GM12873 (cell line): ENCODE measurements at regions not wholly inside any gene's neighbourhood (a gene's known extent, or its start where the extent isn't known, plus 50 kb on each side); places are given as distances from the start of the nearest gene placed in this dataset.

ENCODE experiments used
- TF ChIP-seq, protein P1 (sequence below): IDR thresholded peaks from 2 replicates; pipeline ENCODE4 v1.5.1; 2012; ENCODE audit warnings: low read depth, mild to moderate bottlenecking, moderate library complexity, low read length, control low read depth; ENCODE audit not compliant: insufficient read depth; ENCODE audit errors: missing control alignments

DNA sequence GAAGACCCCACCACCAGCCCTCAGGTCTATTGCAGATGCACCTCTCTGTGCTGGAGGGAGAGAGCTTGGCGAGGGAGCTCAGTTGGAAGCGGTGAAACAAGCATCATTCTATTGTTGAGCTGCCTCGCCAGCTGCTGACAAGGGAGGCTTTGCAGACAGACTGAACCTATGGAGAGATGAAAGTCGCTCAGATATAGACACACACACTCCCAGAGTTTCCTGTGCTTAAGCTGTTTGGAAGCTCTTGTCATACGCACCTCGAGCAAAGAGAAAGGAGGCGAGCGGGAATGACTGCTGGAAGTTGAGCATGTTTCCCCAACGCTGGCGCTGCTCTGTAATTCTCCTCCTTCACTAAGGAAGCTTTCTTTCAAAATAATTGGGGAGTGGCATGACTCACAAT is 126.1 kb downstream of the TRIM29 start:
- TF ChIP-seq, protein P1, sequence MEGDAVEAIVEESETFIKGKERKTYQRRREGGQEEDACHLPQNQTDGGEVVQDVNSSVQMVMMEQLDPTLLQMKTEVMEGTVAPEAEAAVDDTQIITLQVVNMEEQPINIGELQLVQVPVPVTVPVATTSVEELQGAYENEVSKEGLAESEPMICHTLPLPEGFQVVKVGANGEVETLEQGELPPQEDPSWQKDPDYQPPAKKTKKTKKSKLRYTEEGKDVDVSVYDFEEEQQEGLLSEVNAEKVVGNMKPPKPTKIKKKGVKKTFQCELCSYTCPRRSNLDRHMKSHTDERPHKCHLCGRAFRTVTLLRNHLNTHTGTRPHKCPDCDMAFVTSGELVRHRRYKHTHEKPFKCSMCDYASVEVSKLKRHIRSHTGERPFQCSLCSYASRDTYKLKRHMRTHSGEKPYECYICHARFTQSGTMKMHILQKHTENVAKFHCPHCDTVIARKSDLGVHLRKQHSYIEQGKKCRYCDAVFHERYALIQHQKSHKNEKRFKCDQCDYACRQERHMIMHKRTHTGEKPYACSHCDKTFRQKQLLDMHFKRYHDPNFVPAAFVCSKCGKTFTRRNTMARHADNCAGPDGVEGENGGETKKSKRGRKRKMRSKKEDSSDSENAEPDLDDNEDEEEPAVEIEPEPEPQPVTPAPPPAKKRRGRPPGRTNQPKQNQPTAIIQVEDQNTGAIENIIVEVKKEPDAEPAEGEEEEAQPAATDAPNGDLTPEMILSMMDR: no peak

DNA sequence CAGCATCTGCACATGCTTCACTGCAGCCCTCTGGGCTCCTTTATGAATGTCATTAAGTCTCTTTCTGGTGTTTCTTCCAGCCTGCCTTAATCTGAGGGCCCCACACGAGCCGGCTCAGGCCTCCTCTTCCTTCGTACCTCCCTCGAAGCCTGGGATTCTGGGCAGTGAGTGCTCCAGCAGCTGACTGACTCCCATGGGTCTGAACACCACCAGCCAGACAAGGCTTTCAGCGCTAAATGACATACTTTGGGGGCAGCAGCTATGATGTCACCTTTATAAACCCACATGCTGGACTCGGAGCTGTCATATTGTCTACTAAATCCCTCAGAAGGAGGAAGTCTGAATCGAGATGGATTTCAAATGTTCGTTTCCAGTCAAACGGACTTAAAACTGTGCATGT is 127.1 kb downstream of the TRIM29 start:
- TF ChIP-seq, protein P1: no peak

DNA sequence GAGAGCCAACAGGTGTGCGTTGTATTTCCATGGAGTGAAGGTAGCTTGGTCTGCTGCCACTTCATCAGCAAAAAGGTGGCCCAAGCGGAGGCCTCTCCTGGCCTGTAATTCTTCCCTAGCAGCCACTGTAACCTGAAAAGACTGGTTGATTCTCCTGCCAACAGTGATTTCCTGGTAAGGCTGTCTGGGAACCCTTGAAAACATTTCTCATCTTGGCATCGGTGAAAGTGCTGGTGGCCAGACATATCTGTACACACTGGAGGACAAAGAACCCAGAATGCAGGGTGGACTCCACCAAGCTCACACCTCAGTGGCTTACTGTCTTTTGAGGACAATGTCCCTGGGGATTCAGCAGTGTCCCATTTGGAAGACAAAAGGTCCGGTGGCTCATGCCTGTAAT is 128.0 kb downstream of the TRIM29 start:
- TF ChIP-seq, protein P1: no peak

DNA sequence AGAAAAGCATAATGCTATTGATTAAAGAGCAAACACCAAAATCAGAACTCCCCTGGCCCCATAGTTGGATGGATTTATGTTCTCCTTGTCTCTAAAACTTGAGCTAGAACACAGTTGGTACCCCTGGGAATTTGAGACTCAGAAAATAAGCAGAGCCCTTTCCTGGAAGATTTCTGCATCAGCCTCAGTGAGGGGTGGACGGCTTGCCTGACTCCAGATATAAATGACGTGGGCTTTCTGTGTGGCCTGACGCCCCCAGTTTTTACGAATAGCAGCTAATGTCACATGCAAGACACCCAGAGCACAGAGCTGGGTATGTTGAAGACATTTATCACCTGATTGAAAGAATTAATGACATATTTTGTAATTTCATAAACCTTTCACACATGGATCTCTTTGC is 130.8 kb downstream of the TRIM29 start:
- TF ChIP-seq, protein P1: no peak

DNA sequence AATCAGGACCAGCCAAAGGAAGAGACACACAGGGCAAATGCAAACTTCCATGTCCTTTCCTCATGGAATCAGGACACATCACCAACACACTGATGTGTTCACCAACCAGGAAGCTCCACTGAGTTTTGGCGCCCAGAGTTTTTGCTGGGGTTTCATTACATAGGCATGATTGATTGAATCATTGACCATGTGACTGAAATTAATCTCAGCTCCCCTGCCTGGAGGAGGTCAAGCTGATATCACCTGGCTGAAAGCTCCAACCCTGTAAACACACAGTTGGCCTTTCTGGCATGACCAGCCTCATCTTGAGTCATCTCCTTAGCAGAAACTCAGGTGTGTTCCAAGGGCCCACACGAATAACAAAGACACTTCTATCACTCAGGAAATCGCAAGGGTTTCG is 133.2 kb downstream of the TRIM29 start:
- TF ChIP-seq, protein P1: no peak

DNA sequence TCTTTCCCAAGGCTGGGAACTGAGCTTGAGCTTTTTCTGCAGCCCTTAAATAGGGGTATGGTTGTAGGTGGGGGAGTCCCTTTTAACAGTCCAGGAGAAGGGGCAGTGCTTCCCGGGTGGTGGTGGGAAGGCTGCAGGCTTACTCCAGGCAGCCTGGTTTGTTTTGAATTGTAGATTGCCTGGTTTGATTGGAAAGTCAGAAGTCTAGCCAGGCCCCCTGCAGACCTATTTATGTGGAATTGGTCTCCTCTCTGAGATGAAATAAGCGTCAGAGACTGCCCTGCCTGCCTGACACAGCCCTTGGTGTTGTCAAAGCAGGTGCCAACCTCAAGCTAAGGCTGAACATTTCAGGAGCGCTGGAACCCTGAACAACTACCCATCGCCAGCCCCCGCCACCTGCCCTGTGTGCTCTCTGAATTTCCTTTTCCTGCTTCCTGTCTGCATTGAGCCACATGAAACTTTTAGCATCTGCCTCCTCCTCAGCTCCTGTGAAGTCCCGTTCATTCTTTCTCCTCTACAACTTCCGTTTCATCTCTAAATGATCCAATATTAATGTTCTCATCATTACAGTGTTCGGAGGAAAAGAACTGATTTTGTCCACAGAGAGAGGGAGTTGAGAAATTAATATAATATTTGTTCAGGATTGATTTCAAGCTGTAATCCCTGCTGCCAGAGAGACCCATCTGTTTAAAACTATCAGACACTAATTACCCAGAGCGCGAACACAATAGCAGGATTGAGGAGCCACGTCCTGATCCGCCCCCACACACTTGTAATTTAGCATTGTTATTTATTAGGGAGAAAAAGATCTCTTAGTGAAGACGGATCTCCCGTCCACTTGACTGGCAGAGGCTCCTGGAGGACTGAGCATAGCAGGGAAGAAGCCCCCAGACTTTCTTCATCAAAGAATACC is 136.5 kb downstream of the TRIM29 start:
- TF ChIP-seq, protein P1: no peak

DNA sequence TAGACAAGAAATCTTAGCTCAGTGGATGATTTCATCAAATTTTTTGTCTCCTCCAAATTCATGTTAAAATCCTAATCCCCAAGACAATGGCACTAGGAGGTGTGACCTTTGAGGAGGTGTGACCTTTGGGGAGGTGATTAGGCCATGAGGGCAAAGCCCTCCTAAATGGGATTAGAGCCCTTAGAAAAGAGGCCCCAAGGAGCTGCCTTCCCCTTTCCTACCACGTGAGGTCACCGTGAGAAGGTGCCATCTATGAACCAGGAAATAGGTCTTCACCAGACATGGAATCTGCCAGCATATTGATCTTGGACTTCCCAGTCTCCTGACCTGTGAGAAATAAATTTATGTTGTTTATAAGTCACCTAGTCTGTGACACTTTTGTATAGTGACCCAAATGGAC is 138.7 kb downstream of the TRIM29 start:
- TF ChIP-seq, protein P1: peak; percentile 43
